ENCODE measurements at regions not wholly inside any gene's neighbourhood (a gene's known extent, or its start where the extent isn't known, plus 50 kb on each side); places are given as distances from the start of the nearest gene placed in this dataset.

DNA sequence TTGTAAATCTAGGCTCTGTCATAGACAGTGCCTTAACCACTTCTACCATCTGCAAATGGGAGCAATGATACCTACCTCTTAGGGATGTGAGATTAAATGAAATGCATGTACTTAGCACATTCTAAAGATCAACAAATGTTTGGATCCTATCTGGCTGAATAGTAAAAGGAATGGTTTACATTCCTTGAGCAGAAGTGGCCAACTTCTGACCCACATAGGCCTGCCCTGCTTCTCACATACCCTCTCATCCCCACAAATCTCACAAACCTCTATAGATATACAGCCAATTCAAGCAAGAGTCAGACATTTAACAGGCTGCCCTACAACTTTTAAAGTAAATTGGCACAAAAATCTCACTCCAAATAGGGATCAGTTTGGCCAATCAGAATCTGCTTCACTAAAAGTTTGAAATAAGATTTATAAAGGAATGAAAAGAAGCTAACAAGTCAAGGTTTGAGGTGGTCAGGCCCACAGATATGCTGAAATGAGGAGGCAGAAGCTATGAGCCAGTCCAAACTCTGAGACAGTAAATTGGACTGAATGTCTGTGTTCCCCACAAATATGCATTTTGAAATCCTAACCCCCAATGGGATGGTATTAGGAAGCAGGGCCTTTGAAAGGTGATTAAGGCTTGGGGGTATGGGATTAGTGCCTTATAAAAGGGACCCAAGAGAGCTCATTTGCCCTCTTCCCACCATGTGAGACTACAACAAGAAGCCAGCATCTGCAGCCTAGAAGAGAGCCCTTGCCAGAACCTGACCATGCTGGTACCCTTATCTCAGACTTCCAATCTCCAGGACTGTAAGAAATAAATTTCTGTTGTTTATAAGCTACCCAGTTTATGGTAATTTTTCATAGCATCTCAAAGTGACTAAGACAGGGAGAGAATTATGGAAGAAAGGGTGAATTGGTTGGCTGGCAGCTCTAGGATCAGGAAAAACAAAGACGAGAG is 227.8 kb upstream of the RBMS1 start:
- Histone ChIP-seq H3K4me3 (ENCODE audit: low read length) (no peak overlapping the region), H3K27me3 (ENCODE audit: control insufficient read depth, insufficient read depth, low read length) (no peaks in the 10 kb centered on the region)

DNA sequence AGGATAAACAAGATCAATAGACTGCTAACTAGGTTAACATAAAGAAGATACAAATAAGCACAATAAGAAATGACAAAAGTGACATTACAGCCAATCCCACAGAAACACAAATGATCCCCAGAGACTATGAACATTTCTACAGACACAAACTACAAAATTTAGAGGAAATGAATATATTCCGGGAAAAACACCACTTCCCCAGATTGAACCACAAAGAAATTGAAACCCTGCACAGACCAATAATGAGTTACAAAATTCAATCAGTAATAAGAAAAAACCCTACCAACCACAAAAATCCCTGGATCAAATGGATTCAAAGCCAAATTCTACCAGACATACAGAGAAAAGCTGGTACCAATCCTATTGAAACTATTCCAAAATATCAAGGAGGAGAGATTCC is 232.4 kb upstream of the RBMS1 start:
- Histone ChIP-seq H3K27me3 (ENCODE audit: control insufficient read depth, insufficient read depth, low read length) (no peaks in the 10 kb centered on the region), H3K4me1 (ENCODE audit: control insufficient read depth, insufficient read depth, low read length) (no peaks in the 10 kb centered on the region), H3K9me3 (ENCODE audit: control insufficient read depth, low read length) (no peaks in the 10 kb centered on the region), H3K4me3 (ENCODE audit: low read length) (no peak overlapping the region), H3K9ac (ENCODE audit: low read length) (no peak overlapping the region), H3K36me3 (ENCODE audit: control insufficient read depth, insufficient read depth, low read length) (no peaks in the 10 kb centered on the region)

More for the DNA sequence above, 227.8 kb upstream of the RBMS1 start:
- Histone ChIP-seq H3K4me1 (ENCODE audit: control insufficient read depth, insufficient read depth, low read length) (no peaks in the 10 kb centered on the region), H3K9ac (ENCODE audit: low read length) (no peak overlapping the region), H3K36me3 (ENCODE audit: control insufficient read depth, insufficient read depth, low read length) (no peaks in the 10 kb centered on the region), H3K9me3 (ENCODE audit: control insufficient read depth, low read length) (no peaks in the 10 kb centered on the region)

DNA sequence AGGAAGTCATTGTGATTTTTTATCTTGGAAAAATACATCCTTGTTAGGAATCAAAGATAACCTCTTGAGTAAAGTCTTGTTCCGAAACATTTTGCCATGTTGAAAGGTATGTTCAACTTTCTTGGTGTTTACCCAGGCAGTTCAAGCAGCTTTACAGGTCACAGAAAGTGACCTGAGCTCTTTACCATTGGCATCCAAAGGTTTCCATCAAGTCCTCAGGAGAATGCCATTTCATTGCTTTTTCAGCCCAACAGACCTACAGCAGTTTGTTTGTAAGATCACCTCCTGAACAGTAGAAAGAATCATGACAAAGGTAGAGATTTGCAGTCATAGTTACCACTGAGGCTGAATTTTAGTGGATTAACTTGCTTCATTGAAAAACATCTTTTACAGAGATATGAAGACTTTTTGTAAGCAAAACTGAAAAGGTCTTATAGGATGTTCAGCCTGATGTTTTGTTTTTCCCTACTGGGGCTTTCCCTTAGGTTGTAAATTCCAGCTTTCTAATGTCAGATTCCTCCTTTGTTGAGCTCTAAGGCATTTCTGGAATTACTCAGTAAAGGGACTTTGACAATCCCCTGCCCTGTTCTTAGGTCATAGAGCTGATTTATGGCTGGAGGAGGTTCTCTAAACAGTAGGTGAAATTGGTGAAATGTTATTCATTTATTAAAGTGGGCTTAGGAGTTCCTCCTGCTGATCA is 236.8 kb upstream of the RBMS1 start:
- Histone ChIP-seq H3K27me3 (ENCODE audit: control insufficient read depth, insufficient read depth, low read length) (no peaks in the 10 kb centered on the region), H3K9ac (ENCODE audit: low read length) (no peak overlapping the region), H3K36me3 (ENCODE audit: control insufficient read depth, insufficient read depth, low read length) (no peaks in the 10 kb centered on the region), H3K9me3 (ENCODE audit: control insufficient read depth, low read length) (no peaks in the 10 kb centered on the region), H3K4me1 (ENCODE audit: control insufficient read depth, insufficient read depth, low read length) (no peaks in the 10 kb centered on the region), H3K4me3 (ENCODE audit: low read length) (no peak overlapping the region)

DNA sequence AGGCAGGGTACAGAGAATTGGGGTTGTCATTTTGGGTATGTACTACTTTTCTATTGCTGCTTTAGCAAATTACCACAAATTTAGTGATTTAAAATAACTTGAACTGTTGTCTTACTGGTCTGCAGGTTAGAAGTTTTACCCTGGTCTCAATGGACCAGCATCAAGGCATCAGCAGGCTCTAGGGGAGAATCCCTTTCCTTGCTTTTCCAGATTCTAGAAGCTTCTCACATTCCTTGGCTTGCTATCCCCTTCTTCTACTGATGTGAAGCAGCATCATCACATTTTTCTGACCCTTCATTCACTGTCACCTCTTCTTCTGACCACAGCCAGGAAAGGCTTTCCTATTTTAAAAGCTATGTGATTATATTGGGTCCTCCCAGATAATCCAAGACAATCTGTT is 237.8 kb upstream of the RBMS1 start:
- H3K4me1 ChIP-seq (ENCODE audit: control insufficient read depth, insufficient read depth, low read length): no peaks in the 10 kb centered on the region
- H3K4me3 ChIP-seq (ENCODE audit: low read length): no peak overlapping the region
- H3K9ac ChIP-seq (ENCODE audit: low read length): no peak overlapping the region
- H3K36me3 ChIP-seq (ENCODE audit: control insufficient read depth, insufficient read depth, low read length): no peaks in the 10 kb centered on the region
- H3K9me3 ChIP-seq (ENCODE audit: control insufficient read depth, low read length): no peaks in the 10 kb centered on the region
- H3K27me3 ChIP-seq (ENCODE audit: control insufficient read depth, insufficient read depth, low read length): no peaks in the 10 kb centered on the region

DNA sequence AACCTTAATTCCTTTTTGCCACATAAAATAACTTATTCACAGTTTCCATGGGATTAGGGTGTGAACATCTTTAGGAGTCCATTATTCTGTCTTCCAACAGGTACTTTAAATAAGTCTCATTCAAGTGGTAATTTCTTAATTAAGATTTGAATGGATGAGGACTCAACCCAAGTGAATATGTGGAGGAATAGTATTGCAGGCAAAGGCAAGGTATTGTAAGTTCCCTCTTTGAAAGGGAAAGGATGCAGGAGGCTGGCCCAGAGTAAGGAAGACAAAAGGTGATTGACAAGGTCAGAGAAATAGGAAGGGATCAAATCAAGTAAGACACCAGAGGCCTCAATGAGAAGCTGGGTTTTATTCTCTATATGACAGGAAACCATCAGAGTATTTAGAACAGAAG is 238.2 kb upstream of the RBMS1 start:
- no peak overlapping the region for H3K9ac ChIP-seq (ENCODE audit: low read length)
- no peak overlapping the region for H3K4me3 ChIP-seq (ENCODE audit: low read length)
- no peaks in the 10 kb centered on the region for H3K4me1 ChIP-seq (ENCODE audit: control insufficient read depth, insufficient read depth, low read length)
- H3K27me3 ChIP-seq (ENCODE audit: control insufficient read depth, insufficient read depth, low read length): no peaks in the 10 kb centered on the region
- no peaks in the 10 kb centered on the region for H3K36me3 ChIP-seq (ENCODE audit: control insufficient read depth, insufficient read depth, low read length)
- no peaks in the 10 kb centered on the region for H3K9me3 ChIP-seq (ENCODE audit: control insufficient read depth, low read length)

DNA sequence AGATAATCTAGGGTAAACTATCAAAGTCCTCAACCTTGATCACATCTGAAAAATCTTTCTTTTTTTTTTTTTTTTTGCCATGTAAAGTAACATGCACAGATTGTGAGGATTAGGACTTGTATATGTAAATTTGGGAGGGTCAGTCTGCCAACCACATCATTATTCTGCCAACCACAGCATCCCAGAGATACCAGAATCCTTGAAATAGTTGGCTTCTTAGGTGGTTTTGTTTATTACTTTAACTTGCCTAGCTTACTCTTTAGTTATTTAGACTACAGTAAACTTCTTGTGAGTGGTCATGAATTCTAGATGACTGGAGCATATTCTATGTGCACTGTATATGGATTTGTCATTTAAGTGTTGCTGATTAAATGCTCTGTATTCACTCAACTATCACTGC is 242.1 kb upstream of the RBMS1 start:
- no peaks in the 10 kb centered on the region for H3K36me3 ChIP-seq (ENCODE audit: control insufficient read depth, insufficient read depth, low read length)
- no peak overlapping the region for H3K9ac ChIP-seq (ENCODE audit: low read length)
- H3K27me3 ChIP-seq (ENCODE audit: control insufficient read depth, insufficient read depth, low read length): no peaks in the 10 kb centered on the region
- no peaks in the 10 kb centered on the region for H3K4me1 ChIP-seq (ENCODE audit: control insufficient read depth, insufficient read depth, low read length)
- H3K4me3 ChIP-seq (ENCODE audit: low read length): no peak overlapping the region
- H3K9me3 ChIP-seq (ENCODE audit: control insufficient read depth, low read length): no peaks in the 10 kb centered on the region

DNA sequence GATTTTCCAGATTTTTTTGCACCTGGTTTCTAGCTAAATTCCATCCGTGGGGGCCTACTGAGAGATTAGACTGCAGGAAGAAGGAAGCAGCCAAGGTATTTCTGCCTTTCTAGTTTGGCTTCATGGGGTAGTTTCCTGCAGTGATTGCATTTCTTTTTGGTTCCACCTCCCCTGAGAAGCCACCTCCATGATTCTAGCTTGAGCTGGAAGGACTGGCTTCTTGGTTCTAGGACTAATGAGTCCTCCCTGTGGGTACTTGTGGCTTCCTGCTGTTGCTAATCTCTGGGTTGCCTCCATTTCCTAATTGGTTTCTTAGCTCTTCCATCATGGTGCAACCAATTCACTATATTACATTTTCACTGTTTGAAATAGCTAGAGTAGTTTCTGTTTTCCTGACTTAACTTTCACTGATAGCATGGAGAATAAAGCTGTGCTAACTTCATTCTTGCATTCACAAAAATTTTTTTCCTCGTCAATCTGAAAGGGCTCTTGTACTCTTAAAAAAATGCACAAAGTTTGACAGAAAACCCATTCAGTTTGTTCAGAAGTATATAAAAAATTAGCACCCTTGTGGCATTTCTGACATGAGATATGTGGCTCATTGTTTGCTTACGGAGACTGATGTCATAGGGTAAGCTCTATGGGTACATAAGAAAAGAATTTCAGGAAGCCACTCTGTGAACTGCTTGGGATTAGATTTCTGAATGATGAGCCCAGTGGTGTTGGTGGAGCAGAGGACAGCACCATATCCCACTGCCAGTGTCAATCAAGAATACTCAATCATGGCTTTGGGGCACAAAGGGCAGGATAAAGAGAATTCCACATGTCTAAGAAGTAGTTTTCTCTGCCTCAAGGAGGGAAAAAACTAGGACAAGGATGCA is 242.8 kb upstream of the RBMS1 start:
- no peaks in the 10 kb centered on the region for H3K4me1 ChIP-seq (ENCODE audit: control insufficient read depth, insufficient read depth, low read length)
- no peaks in the 10 kb centered on the region for H3K36me3 ChIP-seq (ENCODE audit: control insufficient read depth, insufficient read depth, low read length)
- no peak overlapping the region for H3K4me3 ChIP-seq (ENCODE audit: low read length)
- H3K27me3 ChIP-seq (ENCODE audit: control insufficient read depth, insufficient read depth, low read length): no peaks in the 10 kb centered on the region
- H3K9me3 ChIP-seq (ENCODE audit: control insufficient read depth, low read length): no peaks in the 10 kb centered on the region
- no peak overlapping the region for H3K9ac ChIP-seq (ENCODE audit: low read length)

DNA sequence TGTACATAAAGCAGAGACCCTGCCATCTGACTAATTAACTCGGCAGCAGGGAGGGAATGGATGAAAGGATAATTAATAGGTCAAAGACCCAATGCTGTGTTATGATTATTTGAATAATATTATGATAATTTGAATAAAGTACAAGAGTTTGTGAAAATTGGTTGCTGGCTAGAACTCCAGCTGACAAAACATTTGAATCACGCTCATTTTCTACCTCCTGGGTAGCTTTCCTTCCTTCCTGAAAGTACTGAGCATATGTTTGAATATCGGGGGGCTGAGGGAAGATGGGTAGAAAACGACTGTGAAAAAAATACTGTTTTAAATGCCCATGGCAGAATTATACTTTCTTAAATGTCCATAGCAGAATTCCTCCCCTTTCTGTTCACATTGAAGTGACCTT is 243.6 kb upstream of the RBMS1 start:
- H3K9ac ChIP-seq (ENCODE audit: low read length): no peak overlapping the region
- H3K4me3 ChIP-seq (ENCODE audit: low read length): no peak overlapping the region
- no peaks in the 10 kb centered on the region for H3K36me3 ChIP-seq (ENCODE audit: control insufficient read depth, insufficient read depth, low read length)
- H3K9me3 ChIP-seq (ENCODE audit: control insufficient read depth, low read length): no peaks in the 10 kb centered on the region
- H3K27me3 ChIP-seq (ENCODE audit: control insufficient read depth, insufficient read depth, low read length): no peaks in the 10 kb centered on the region
- H3K4me1 ChIP-seq (ENCODE audit: control insufficient read depth, insufficient read depth, low read length): no peaks in the 10 kb centered on the region

DNA sequence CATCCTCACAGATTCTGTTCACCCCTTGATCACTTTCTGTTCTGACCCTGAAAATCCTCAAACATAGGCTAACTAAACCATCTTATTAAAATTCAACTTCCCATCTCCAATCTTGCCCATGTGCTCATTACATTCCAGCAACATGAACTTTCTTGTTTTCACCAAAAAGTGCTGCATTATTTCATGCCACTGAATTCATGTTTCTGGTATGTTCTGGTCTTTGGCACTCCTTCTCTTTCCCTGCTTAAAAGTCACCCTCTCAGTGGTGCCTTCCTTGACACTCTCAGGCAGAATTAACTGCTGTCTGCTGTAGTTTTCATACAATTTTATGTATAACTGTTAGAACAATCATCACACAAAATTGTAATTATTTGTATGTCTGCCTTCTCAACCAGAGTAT is 247.7 kb upstream of the RBMS1 start:
- Histone ChIP-seq H3K36me3 (ENCODE audit: control insufficient read depth, insufficient read depth, low read length) (no peaks in the 10 kb centered on the region), H3K9me3 (ENCODE audit: control insufficient read depth, low read length) (no peaks in the 10 kb centered on the region), H3K4me3 (ENCODE audit: low read length) (no peak overlapping the region), H3K9ac (ENCODE audit: low read length) (no peak overlapping the region), H3K27me3 (ENCODE audit: control insufficient read depth, insufficient read depth, low read length) (no peaks in the 10 kb centered on the region), H3K4me1 (ENCODE audit: control insufficient read depth, insufficient read depth, low read length) (no peaks in the 10 kb centered on the region)

DNA sequence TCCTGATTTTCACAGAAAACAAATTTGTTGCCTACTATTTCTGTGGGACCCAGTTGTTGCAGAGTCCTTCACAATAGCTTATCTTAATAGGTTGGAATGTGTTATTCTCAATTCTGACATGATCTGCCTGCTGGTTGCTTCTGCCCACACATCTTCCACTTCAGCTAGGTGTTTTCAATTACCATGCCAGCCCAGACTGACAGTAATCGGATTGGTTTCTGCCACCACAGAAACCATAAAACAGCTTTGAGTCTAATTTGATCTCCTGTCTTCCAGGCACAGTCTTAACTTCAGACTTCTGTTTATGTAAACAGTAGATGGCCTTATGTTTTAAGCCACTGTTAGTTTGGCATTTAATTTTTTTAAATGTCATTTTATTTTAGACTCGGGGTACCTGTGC is 248.2 kb upstream of the RBMS1 start:
- no peaks in the 10 kb centered on the region for H3K9me3 ChIP-seq (ENCODE audit: control insufficient read depth, low read length)
- no peaks in the 10 kb centered on the region for H3K27me3 ChIP-seq (ENCODE audit: control insufficient read depth, insufficient read depth, low read length)
- H3K9ac ChIP-seq (ENCODE audit: low read length): no peak overlapping the region
- no peak overlapping the region for H3K4me3 ChIP-seq (ENCODE audit: low read length)
- no peaks in the 10 kb centered on the region for H3K4me1 ChIP-seq (ENCODE audit: control insufficient read depth, insufficient read depth, low read length)
- no peaks in the 10 kb centered on the region for H3K36me3 ChIP-seq (ENCODE audit: control insufficient read depth, insufficient read depth, low read length)

DNA sequence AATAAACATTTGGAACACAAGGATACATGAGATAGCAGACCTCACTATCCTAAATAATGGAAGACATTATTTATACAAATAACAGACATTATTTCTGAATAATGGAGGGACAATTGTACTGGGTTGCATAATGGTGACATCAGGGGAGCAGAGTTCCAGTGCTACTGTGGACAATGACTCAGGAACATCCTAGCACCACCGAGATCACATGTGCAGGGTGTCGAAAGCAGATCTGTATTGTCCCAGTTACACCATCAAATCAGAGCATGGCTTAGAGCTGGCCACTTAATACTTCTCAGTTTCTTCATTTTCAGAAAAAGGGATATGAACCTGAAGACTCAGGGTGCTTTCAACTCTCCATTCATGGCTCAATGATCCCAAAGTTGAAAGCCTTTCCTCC is 249.1 kb upstream of the RBMS1 start:
- no peaks in the 10 kb centered on the region for H3K36me3 ChIP-seq (ENCODE audit: control insufficient read depth, insufficient read depth, low read length)
- no peak overlapping the region for H3K9ac ChIP-seq (ENCODE audit: low read length)
- H3K4me1 ChIP-seq (ENCODE audit: control insufficient read depth, insufficient read depth, low read length): no peaks in the 10 kb centered on the region
- H3K9me3 ChIP-seq (ENCODE audit: control insufficient read depth, low read length): no peaks in the 10 kb centered on the region
- H3K27me3 ChIP-seq (ENCODE audit: control insufficient read depth, insufficient read depth, low read length): no peaks in the 10 kb centered on the region
- H3K4me3 ChIP-seq (ENCODE audit: low read length): no peak overlapping the region
